ENCODE measurements at regions not wholly inside any gene's neighbourhood (a gene's known extent, or its start where the extent isn't known, plus 50 kb on each side); places are given as distances from the start of the nearest gene placed in this dataset.

- Histone ChIP-seq H3K27ac (no peak overlapping the region), H3K36me3 (no peaks in the 10 kb centered on the region), H3K27me3 (no peaks in the 10 kb centered on the region), H3K4me1 (peaks cover 34 to 45% of the 10 kb centered on the region in 2 donors), H3K4me3 (no peak overlapping the region), H3K9me3 (no peaks in the 10 kb centered on the region)
- no peak for TF ChIP-seq CTCF (IDR thresholded peaks at IDR 0.05 in 4 of 5, conservative IDR thresholded peaks at IDR 0.05 in 1 of 5)
- no peak for TF ChIP-seq POLR2A (IDR thresholded peaks at IDR 0.05)
- in situ Hi-C loops (cut with MboI; ENCODE audit: low sequenced_read_pairs in 4 of 4) = loop anchor here in 1 of 4 donors (10.0 kb wide), 1 partner anchor 385 kb away; no protein-coding TSS in a partner anchor
- ATAC-seq (no peak), DNase-seq (no peak)
- intact Hi-C loops (cut with DNase I; ENCODE audit: low total_unique reads) = loop anchor here (10.0 kb wide), 4 partner anchors 195 to 1185 kb away; partner anchors contain the start of genes PDZRN3 and PPP4R2
Measured at GRCh38 chr3:72439321-72440183, 408.7 kb downstream of the SHQ1 start.

- H3K4me3 ChIP-seq = no peak overlapping the region
- H3K4me1 ChIP-seq = peaks cover 27 to 45% of the 10 kb centered on the region in 2 donors
- no peaks in the 10 kb centered on the region for H3K27me3 ChIP-seq
- no peak for TF ChIP-seq CTCF (IDR thresholded peaks at IDR 0.05 in 4 of 5, conservative IDR thresholded peaks at IDR 0.05 in 1 of 5)
- TF ChIP-seq POLR2A (IDR thresholded peaks at IDR 0.05) = no peak
- intact Hi-C loops (cut with DNase I; ENCODE audit: low total_unique reads) = no loop called here
- H3K9me3 ChIP-seq = no peaks in the 10 kb centered on the region
- H3K36me3 ChIP-seq = no peaks in the 10 kb centered on the region
- in situ Hi-C loops (cut with MboI; ENCODE audit: low sequenced_read_pairs in 4 of 4) = no loop called here
- H3K27ac ChIP-seq = no peak overlapping the region
- no peak for DNase-seq
- ATAC-seq = no peak
Measured at GRCh38 chr3:72437661-72438406, 410.4 kb downstream of the SHQ1 start.

- no peak for TF ChIP-seq CTCF (IDR thresholded peaks at IDR 0.05 in 4 of 5, conservative IDR thresholded peaks at IDR 0.05 in 1 of 5)
- TF ChIP-seq POLR2A (IDR thresholded peaks at IDR 0.05) = no peak
Measured at GRCh38 chr3:72436863-72437592, 411.2 kb downstream of the SHQ1 start.

GRCh38 chr3:72434296-72434695, 413.9 kb downstream of the SHQ1 start:
- intact Hi-C loops (cut with DNase I; ENCODE audit: low total_unique reads) (no loop called here), in situ Hi-C loops (cut with MboI; ENCODE audit: low sequenced_read_pairs in 4 of 4) (no loop called here)
- no peak for DNase-seq

More at GRCh38 chr3:72436863-72437592, 411.2 kb downstream of the SHQ1 start:
- no peak overlapping the region for H3K4me3 ChIP-seq
- no peaks in the 10 kb centered on the region for H3K9me3 ChIP-seq
- in situ Hi-C loops (cut with MboI; ENCODE audit: low sequenced_read_pairs in 4 of 4) (no loop called here), intact Hi-C loops (cut with DNase I; ENCODE audit: low total_unique reads) (no loop called here)
- H3K27me3 ChIP-seq = no peaks in the 10 kb centered on the region
- H3K4me1 ChIP-seq = peaks cover 26 to 38% of the 10 kb centered on the region in 2 donors
- no peak overlapping the region for H3K27ac ChIP-seq
- no peak for ATAC-seq
- no peak for DNase-seq
- no peaks in the 10 kb centered on the region for H3K36me3 ChIP-seq

More at GRCh38 chr3:72434296-72434695, 413.9 kb downstream of the SHQ1 start:
- Histone ChIP-seq H3K4me1 (peaks cover 22 to 30% of the 10 kb centered on the region in 2 donors), H3K27me3 (no peaks in the 10 kb centered on the region), H3K27ac (no peak overlapping the region), H3K36me3 (no peaks in the 10 kb centered on the region), H3K4me3 (no peak overlapping the region), H3K9me3 (no peaks in the 10 kb centered on the region)
- TF ChIP-seq CTCF (IDR thresholded peaks at IDR 0.05 in 4 of 5, conservative IDR thresholded peaks at IDR 0.05 in 1 of 5) (no peak), POLR2A (IDR thresholded peaks at IDR 0.05) (no peak)
- no peak for ATAC-seq

Data from gastrocnemius medialis (tissue), 4 donors.